Upper lobe of left lung (tissue), 6 donors: ENCODE measurements at regions not wholly inside any gene's neighbourhood (a gene's known extent, or its start where the extent isn't known, plus 50 kb on each side); places are given as distances from the start of the nearest gene placed in this dataset.

Experiments
- ATAC-seq, 2 donors: fragments of 200-7000 bp; cut with Tn5 transposase; one replicate each; pipeline ENCODE4 v1.9.1; 2022; ENCODE audit warnings: mild to moderate bottlenecking in 2 of 2, moderate library complexity in 2 of 2; ENCODE audit not compliant: low FRiP score in 2 of 2
- DNase-seq, 2 donors: peaks; one replicate each; pipeline ENCODE4 v3.0.0-alpha.2; 2019 to 2020
- H3K27ac ChIP-seq, 4 donors: fragments of 200-600 bp; sonication (generic); one replicate each; pipeline ENCODE4 v1.5.1; 2016 to 2019
- H3K27me3 ChIP-seq, 4 donors: fragments of 200-600 bp; sonication (generic); one replicate each; pipeline ENCODE4 v1.5.1; 2017 to 2019
- H3K36me3 ChIP-seq, 4 donors: fragments of 200-600 bp; sonication (generic); one replicate each; pipeline ENCODE4 v1.5.1; 2016 to 2019
- H3K4me1 ChIP-seq, 4 donors: fragments of 200-600 bp; sonication (generic); one replicate each; pipeline ENCODE4 v1.5.1; 2018 to 2019
- H3K4me3 ChIP-seq, 4 donors: fragments of 200-600 bp; sonication (generic); one replicate each; pipeline ENCODE4 v1.5.1; 2017 to 2019; ENCODE audit warnings: mild to moderate bottlenecking in 2 of 4, moderate library complexity in 1 of 4
- H3K9me3 ChIP-seq, 4 donors: fragments of 200-600 bp; sonication (generic); one replicate each; pipeline ENCODE4 v1.5.1; 2018 to 2019
- EP300 ChIP-seq, 4 donors: sonication (generic); formaldehyde crosslinking; IDR thresholded peaks; one replicate each; pipeline ENCODE4 v1.5.1; 2017; ENCODE audit warnings: antibody characterized with exemption in 4 of 4, control low read depth in 2 of 4
- POLR2A ChIP-seq, 4 donors: fragments of 450-650 bp; IDR thresholded peaks; one replicate each; pipeline ENCODE4 v1.5.1; 2016 to 2017; ENCODE audit warnings: antibody characterized with exemption in 4 of 4, mild to moderate bottlenecking in 2 of 4
- POLR2AphosphoS5 ChIP-seq, 2 donors: sonication (generic); formaldehyde crosslinking; IDR thresholded peaks; one replicate each; pipeline ENCODE4 v1.5.1; 2017; ENCODE audit warnings: antibody characterized with exemption in 2 of 2
- WGBS, 2 donors: methylation state at CpG; one replicate each; pipeline ENCODE4 v1.1.5; 2017 to 2018; 5-methylcytosine and 5-hydroxymethylcytosine counted together
- TF ChIP-seq, protein P1 (sequence below), 6 experiments: fragments of 450-650 bp in 4 of 6; fragments of 200-600 bp in 2 of 6; sonication (generic) in 2 of 6; IDR thresholded peaks; one replicate each; pipeline ENCODE4 v1.5.1; 2016 to 2019; ENCODE audit warnings: antibody characterized with exemption in 6 of 6
- donor health status: DM: no; HTN: no; CAD: no; lungs with moderate emphysema.
- donor health status: DM: no; HTN: yes; CAD: no; lungs with severe emphysema.

- Histone ChIP-seq H3K27ac (no peak overlapping the region), H3K4me3 (no peak overlapping the region), H3K9me3 (no peaks in the 10 kb centered on the region), H3K4me1 (peaks cover 8 to 14% (median 13%) of the 10 kb centered on the region in 4 donors), H3K27me3 (no peaks in the 10 kb centered on the region), H3K36me3 (no peaks in the 10 kb centered on the region)
- TF ChIP-seq EP300 (IDR thresholded peaks at IDR 0.05) (no peak), POLR2A (IDR thresholded peaks at IDR 0.05) (no peak)
- TF ChIP-seq, protein P1, sequence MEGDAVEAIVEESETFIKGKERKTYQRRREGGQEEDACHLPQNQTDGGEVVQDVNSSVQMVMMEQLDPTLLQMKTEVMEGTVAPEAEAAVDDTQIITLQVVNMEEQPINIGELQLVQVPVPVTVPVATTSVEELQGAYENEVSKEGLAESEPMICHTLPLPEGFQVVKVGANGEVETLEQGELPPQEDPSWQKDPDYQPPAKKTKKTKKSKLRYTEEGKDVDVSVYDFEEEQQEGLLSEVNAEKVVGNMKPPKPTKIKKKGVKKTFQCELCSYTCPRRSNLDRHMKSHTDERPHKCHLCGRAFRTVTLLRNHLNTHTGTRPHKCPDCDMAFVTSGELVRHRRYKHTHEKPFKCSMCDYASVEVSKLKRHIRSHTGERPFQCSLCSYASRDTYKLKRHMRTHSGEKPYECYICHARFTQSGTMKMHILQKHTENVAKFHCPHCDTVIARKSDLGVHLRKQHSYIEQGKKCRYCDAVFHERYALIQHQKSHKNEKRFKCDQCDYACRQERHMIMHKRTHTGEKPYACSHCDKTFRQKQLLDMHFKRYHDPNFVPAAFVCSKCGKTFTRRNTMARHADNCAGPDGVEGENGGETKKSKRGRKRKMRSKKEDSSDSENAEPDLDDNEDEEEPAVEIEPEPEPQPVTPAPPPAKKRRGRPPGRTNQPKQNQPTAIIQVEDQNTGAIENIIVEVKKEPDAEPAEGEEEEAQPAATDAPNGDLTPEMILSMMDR (IDR thresholded peaks at IDR 0.05), result no peak
- 95 to 96% methylated on average over 2 of the region's 2 CpGs for WGBS, 2 donors
- no peak for DNase-seq
- ATAC-seq, result no peak
These were observed 66.8 kb downstream of the NIBAN1 start for GRCh38 chr1:184907500-184907899.

- Histone ChIP-seq H3K27me3 (no peaks in the 10 kb centered on the region), H3K36me3 (no peaks in the 10 kb centered on the region), H3K4me1 (peaks cover 8 to 18% (median 13%) of the 10 kb centered on the region in 4 donors), H3K9me3 (no peaks in the 10 kb centered on the region), H3K4me3 (no peak overlapping the region), H3K27ac (no peak overlapping the region)
- TF ChIP-seq, protein P1 (IDR thresholded peaks at IDR 0.05), result no peak
- TF ChIP-seq POLR2AphosphoS5 (IDR thresholded peaks at IDR 0.05), result no peak
- no peak for TF ChIP-seq POLR2A (IDR thresholded peaks at IDR 0.05)
- no peak for TF ChIP-seq EP300 (IDR thresholded peaks at IDR 0.05)
- no peak for DNase-seq
- WGBS, 2 donors, result 69 to 85% methylated on average over 1 of the region's 1 CpG
- ATAC-seq, result no peak
These were observed 67.5 kb downstream of the NIBAN1 start for GRCh38 chr1:184906761-184907160.

- ATAC-seq (no peak), DNase-seq (no peak)
- TF ChIP-seq POLR2A (IDR thresholded peaks at IDR 0.05), result no peak
- peak in 1 of 4 donors; percentile 32 for TF ChIP-seq EP300 (IDR thresholded peaks at IDR 0.05)
- TF ChIP-seq, protein P1 (IDR thresholded peaks at IDR 0.05), result no peak
- TF ChIP-seq POLR2AphosphoS5 (IDR thresholded peaks at IDR 0.05), result no peak
- Histone ChIP-seq H3K27ac (no peak overlapping the region), H3K9me3 (no peaks in the 10 kb centered on the region), H3K4me1 (peaks cover 8 to 18% (median 12%) of the 10 kb centered on the region in 4 donors), H3K27me3 (no peaks in the 10 kb centered on the region), H3K36me3 (no peaks in the 10 kb centered on the region), H3K4me3 (no peak overlapping the region)
- WGBS, 2 donors, result 44 to 50% methylated on average over 3 of the region's 3 CpGs
These were observed 68.5 kb downstream of the NIBAN1 start for GRCh38 chr1:184905601-184906322.

DNA sequence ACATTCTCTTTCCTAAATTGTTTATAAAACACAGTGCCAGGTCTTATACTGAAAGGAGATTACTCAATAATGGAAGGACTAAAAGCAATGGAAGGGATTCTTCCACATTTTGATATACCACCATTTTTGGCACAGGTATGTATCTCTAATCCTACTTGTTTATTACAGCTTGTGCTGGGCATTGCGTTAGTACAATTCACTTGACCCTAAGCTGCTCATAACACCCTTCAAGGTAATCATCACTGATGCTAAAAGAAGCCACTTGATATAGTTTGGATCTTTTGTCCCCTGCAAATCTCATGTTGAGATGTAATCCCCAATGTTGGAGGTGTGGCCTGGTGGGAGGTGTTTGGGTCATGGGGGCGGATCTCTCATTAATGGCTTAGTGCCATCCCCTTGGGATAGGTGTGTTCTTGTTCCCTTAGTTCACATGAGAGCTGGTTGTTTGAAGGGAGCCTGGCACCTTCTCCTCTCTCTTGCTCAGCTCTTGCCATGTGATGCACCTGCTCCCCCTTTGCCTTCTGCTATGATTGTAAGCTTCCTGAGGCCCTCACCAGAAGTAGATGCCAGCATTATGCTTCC, 71.1 kb downstream of the NIBAN1 start:
- Histone ChIP-seq H3K4me3 (no peak overlapping the region), H3K27ac (no peak overlapping the region), H3K36me3 (peaks cover 0 to 4% (median 0%) of the 10 kb centered on the region in 4 donors), H3K4me1 (peaks cover 8 to 13% (median 11%) of the 10 kb centered on the region in 4 donors), H3K9me3 (no peaks in the 10 kb centered on the region), H3K27me3 (no peaks in the 10 kb centered on the region)
- DNase-seq (no peak), ATAC-seq (no peak)
- WGBS, 2 donors, result 89% methylated on average over 2 of the region's 2 CpGs
- no peak for TF ChIP-seq POLR2AphosphoS5 (IDR thresholded peaks at IDR 0.05)
- no peak for TF ChIP-seq EP300 (IDR thresholded peaks at IDR 0.05)
- no peak for TF ChIP-seq POLR2A (IDR thresholded peaks at IDR 0.05)
- TF ChIP-seq, protein P1 (IDR thresholded peaks at IDR 0.05), result no peak
